ENCODE measurements at regions not wholly inside any gene's neighbourhood (a gene's known extent, or its start where the extent isn't known, plus 50 kb on each side); places are given as distances from the start of the nearest gene placed in this dataset.
"Not testable (repeated sequence)": the region's sequence is repeated elsewhere in the genome, so short reads cannot be mapped to it uniquely, and the experiment has no call there.

DNA sequence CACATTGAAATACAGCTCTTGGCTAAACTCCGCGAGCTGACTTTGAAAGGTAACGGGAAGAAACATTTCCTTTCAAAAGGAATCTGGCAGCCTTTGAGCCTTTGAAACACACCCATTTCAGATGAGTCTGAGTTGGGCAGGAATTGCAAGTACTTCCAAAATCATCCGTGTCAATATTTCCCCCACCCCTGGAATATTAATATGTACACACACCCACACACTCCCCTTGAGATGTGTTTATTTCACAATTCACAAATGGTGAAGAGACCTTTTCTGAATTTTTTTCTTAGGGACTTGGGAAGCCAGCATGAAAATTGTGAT, 438.7 kb upstream of the NRP1 start:
- H3K27me3 ChIP-seq (ENCODE audit: control insufficient read depth, low read length): no peaks in the 10 kb centered on the region
- TF ChIP-seq, protein P1, sequence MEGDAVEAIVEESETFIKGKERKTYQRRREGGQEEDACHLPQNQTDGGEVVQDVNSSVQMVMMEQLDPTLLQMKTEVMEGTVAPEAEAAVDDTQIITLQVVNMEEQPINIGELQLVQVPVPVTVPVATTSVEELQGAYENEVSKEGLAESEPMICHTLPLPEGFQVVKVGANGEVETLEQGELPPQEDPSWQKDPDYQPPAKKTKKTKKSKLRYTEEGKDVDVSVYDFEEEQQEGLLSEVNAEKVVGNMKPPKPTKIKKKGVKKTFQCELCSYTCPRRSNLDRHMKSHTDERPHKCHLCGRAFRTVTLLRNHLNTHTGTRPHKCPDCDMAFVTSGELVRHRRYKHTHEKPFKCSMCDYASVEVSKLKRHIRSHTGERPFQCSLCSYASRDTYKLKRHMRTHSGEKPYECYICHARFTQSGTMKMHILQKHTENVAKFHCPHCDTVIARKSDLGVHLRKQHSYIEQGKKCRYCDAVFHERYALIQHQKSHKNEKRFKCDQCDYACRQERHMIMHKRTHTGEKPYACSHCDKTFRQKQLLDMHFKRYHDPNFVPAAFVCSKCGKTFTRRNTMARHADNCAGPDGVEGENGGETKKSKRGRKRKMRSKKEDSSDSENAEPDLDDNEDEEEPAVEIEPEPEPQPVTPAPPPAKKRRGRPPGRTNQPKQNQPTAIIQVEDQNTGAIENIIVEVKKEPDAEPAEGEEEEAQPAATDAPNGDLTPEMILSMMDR (IDR thresholded peaks at IDR 0.05; ENCODE audit: low read depth, low read length, poor library complexity, severe bottlenecking): no peak
- no peak for TF ChIP-seq EZH2phosphoT487 (IDR thresholded peaks at IDR 0.05; ENCODE audit: borderline replicate concordance, low read length)
- H3K9me3 ChIP-seq (ENCODE audit: control insufficient read depth, insufficient read depth, low read length): no peaks in the 10 kb centered on the region
- no peaks in the 10 kb centered on the region for H3K9me2 ChIP-seq (replicated peaks; ENCODE audit: control insufficient read depth, low read length)
- no peak overlapping the region for H3K4me2 ChIP-seq (ENCODE audit: low read length)
- no peaks in the 10 kb centered on the region for H3F3A ChIP-seq (ENCODE audit: control insufficient read depth, insufficient read depth)
- no peaks in the 10 kb centered on the region for H3K79me2 ChIP-seq (ENCODE audit: control insufficient read depth, low read length)
- H3K27ac ChIP-seq (ENCODE audit: low read depth, low read length): no peak overlapping the region
- H3K36me3 ChIP-seq (ENCODE audit: control insufficient read depth, low read length): no peaks in the 10 kb centered on the region
- H3K4me1 ChIP-seq (ENCODE audit: control insufficient read depth, low read length): no peaks in the 10 kb centered on the region
- no peak overlapping the region for H3K4me3 ChIP-seq (ENCODE audit: low read length)
- H4K20me1 ChIP-seq (ENCODE audit: control insufficient read depth, insufficient read depth, low read depth, low read length): no peaks in the 10 kb centered on the region

DNA sequence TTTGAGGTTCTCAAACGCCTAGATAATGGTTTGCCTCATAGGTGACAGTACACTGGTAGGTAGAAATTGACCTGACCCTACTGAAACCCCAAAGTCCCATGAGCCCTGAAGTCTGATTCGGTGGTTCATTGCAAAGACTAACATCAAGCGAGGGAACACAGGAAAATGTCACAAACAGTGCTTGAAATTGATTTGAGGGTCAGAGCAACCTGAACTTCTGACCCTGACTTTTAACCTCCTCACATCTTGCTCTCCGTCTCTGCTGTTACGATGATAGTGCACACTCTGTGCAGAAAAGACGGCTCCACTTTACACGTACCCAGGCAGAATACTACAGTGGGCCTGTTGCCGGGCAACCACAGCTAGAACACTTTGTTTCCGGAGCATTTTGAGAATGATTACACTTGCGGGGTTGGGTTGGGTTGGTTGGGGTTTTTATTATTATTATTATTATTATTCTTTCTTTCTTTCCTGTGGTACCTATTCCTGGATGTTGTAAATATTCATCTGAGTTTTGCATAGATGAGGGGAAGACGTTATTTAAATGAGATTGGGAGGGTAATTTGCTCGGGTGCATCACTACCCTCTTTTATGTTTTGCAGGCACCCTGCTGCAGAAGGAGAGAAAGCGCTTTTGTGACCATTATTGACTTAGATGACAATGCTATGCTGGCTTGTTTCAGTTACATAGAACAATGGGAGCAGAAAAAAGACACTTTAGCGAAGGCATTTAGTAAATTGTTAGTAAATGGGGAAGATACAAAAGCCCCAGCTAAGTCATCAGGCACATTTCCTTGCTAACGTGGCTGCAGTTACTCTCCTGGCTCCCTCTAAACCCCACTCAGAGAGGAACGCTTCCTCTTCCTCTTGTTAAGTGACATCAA, 438.1 kb upstream of the NRP1 start:
- H3K9me3 ChIP-seq (ENCODE audit: control insufficient read depth, insufficient read depth, low read length): no peaks in the 10 kb centered on the region
- H3K27ac ChIP-seq (ENCODE audit: low read depth, low read length): no peak overlapping the region
- no peak for TF ChIP-seq EZH2phosphoT487 (IDR thresholded peaks at IDR 0.05; ENCODE audit: borderline replicate concordance, low read length)
- TF ChIP-seq, protein P1 (IDR thresholded peaks at IDR 0.05; ENCODE audit: low read depth, low read length, poor library complexity, severe bottlenecking): no peak
- H3K79me2 ChIP-seq (ENCODE audit: control insufficient read depth, low read length): no peaks in the 10 kb centered on the region
- H3K9me2 ChIP-seq (replicated peaks; ENCODE audit: control insufficient read depth, low read length): no peaks in the 10 kb centered on the region
- H3K36me3 ChIP-seq (ENCODE audit: control insufficient read depth, low read length): no peaks in the 10 kb centered on the region
- H3K4me2 ChIP-seq (ENCODE audit: low read length): no peak overlapping the region
- H3K27me3 ChIP-seq (ENCODE audit: control insufficient read depth, low read length): no peaks in the 10 kb centered on the region
- no peaks in the 10 kb centered on the region for H3F3A ChIP-seq (ENCODE audit: control insufficient read depth, insufficient read depth)
- no peaks in the 10 kb centered on the region for H4K20me1 ChIP-seq (ENCODE audit: control insufficient read depth, insufficient read depth, low read depth, low read length)
- H3K4me1 ChIP-seq (ENCODE audit: control insufficient read depth, low read length): no peaks in the 10 kb centered on the region
- no peak overlapping the region for H3K4me3 ChIP-seq (ENCODE audit: low read length)

DNA sequence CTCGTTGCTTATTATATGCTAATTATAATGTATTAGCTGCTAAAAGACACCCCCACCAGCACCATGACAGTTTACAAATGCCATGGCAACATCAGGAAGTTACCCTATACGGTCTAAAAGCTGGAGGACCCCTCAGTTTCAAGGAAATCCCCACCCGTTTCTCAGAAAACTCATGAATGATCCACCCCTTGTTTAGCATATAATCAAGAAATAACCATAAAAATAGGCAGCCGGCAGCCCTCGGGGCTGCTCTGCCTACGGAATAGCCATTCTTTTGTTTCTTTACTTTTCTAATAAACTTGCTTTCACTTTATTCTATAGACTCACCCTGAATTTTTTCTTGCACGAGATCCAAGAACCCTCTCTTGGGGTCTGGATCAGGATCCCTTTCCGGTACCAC, 437.4 kb upstream of the NRP1 start:
- not testable (repeated sequence) for H3K4me1 ChIP-seq (ENCODE audit: control insufficient read depth, low read length); H3K4me2 ChIP-seq (ENCODE audit: low read length)

GRCh38 chr10:33764694-33765185, 430.3 kb upstream of the NRP1 start:
- H3F3A ChIP-seq (ENCODE audit: control insufficient read depth, insufficient read depth): no peaks in the 10 kb centered on the region
- no peak for TF ChIP-seq EZH2phosphoT487 (IDR thresholded peaks at IDR 0.05; ENCODE audit: borderline replicate concordance, low read length)
- TF ChIP-seq, protein P1 (IDR thresholded peaks at IDR 0.05; ENCODE audit: low read depth, low read length, poor library complexity, severe bottlenecking): no peak
- H3K79me2 ChIP-seq (ENCODE audit: control insufficient read depth, low read length): no peaks in the 10 kb centered on the region
- no peaks in the 10 kb centered on the region for H4K20me1 ChIP-seq (ENCODE audit: control insufficient read depth, insufficient read depth, low read depth, low read length)
- no peak overlapping the region for H3K27ac ChIP-seq (ENCODE audit: low read depth, low read length)
- H3K4me1 ChIP-seq (ENCODE audit: control insufficient read depth, low read length): no peaks in the 10 kb centered on the region
- H3K36me3 ChIP-seq (ENCODE audit: control insufficient read depth, low read length): no peaks in the 10 kb centered on the region
- H3K9me2 ChIP-seq (replicated peaks; ENCODE audit: control insufficient read depth, low read length): no peaks in the 10 kb centered on the region
- no peak overlapping the region for H3K4me3 ChIP-seq (ENCODE audit: low read length)
- H3K9me3 ChIP-seq (ENCODE audit: control insufficient read depth, insufficient read depth, low read length): no peaks in the 10 kb centered on the region
- H3K4me2 ChIP-seq (ENCODE audit: low read length): no peak overlapping the region
- H3K27me3 ChIP-seq (ENCODE audit: control insufficient read depth, low read length): no peaks in the 10 kb centered on the region

More for the DNA sequence above, 437.4 kb upstream of the NRP1 start:
- H3K36me3 ChIP-seq (ENCODE audit: control insufficient read depth, low read length); H4K20me1 ChIP-seq (ENCODE audit: control insufficient read depth, insufficient read depth, low read depth, low read length); H3K4me3 ChIP-seq (ENCODE audit: low read length); H3F3A ChIP-seq (ENCODE audit: control insufficient read depth, insufficient read depth); H3K79me2 ChIP-seq (ENCODE audit: control insufficient read depth, low read length); H3K27ac ChIP-seq (ENCODE audit: low read depth, low read length); H3K9me3 ChIP-seq (ENCODE audit: control insufficient read depth, insufficient read depth, low read length); H3K27me3 ChIP-seq (ENCODE audit: control insufficient read depth, low read length); H3K9me2 ChIP-seq (replicated peaks; ENCODE audit: control insufficient read depth, low read length): not testable (repeated sequence)
